GM18502 (cell line): ENCODE measurements at regions not wholly inside any gene's neighbourhood (a gene's known extent, or its start where the extent isn't known, plus 50 kb on each side); places are given as distances from the start of the nearest gene placed in this dataset.

Experiments
- ATAC-seq: cut with Tn5 transposase; IDR thresholded peaks from one replicate; pipeline ENCODE4 v1.9.1; 2021; ENCODE audit warnings: mild to moderate bottlenecking; ENCODE audit not compliant: unreplicated experiment, poor library complexity

DNA sequence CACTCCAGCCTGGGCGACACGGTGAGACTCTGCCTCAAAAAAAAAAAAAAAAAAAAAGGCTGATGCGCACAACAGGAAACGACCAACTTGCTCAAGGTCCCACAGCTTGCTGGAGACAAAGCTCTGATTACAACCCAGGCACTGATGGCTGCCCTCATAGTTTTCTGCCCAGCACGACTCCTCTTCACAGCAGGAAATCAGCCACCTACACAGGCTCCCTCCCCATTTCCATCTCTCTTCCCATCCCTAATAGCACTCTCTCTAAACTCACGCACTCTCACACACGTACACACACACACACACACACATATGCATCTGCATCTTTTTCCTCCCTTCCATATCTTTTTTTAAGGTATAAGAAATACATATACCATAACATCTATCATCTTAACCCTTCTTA, 153.5 kb upstream of the SOD1 start:
- ATAC-seq: no peak

DNA sequence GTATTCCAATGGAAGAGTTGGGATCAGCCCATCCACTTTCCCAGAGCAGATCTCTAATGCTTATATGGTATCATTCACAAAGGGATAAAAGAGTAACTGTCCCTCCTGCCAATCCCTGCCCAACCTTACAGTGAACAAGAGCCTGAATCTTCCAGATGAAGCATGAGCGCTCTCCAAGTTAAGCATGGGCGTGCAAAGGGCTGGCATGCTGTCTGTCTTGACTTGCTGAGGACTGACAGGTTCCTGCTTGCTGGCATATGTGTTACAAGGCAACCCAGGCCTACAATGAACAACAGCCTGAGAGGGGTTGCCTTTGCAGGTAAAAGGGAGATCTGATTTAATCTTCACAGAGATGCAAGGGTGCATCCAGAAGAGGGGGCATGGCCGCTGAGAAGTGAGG, 155.6 kb upstream of the SOD1 start:
- no peak for ATAC-seq

DNA sequence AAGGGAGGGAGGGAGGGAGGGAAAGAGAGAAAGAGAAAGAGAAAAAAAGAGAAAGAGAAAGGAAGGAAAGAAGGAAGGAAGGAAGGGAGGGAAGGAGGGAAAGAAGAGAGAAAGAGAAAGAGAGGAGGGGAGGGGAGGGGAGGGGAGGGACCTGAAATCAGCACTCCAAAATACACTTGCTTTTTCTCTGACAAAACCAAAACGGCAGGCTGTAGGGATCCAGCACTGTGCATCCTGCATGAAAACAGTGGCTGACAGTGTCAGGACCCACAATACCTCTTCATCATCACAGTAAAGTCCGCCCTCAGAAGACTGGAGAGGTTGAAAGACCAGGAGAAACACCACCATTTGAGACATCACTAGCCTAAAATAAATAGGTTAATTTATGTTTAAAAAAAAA, 156.0 kb upstream of the SOD1 start:
- ATAC-seq: no peak

DNA sequence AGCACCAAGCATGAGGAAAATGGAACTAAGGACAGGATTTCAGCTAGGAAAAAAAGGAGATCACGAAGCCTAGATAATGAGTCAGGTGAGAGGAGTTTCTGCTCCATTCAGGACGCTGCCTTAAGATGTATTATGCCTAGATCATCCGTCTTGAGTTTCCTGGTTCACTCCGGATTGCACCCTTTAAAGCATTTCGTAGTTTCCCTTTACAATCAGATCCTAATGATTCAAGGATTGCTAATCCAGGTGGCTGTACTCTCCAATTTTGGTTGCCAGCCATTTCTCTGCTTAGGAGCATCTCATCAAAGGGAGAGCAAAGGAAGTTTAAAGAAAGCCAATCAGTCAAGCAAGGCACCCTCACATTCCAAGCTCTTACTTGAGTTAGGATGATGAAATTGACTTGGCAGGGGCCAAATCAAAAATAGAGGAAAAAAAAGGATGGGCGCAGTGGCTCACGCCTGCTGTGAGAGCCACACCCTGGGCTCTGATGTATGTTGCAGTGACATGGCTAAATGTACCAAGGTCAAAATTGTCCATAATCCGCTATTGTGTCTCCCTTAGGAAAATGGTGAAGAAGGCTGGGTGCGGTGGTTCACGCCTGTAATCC, 156.9 kb upstream of the SOD1 start:
- ATAC-seq: no peak

DNA sequence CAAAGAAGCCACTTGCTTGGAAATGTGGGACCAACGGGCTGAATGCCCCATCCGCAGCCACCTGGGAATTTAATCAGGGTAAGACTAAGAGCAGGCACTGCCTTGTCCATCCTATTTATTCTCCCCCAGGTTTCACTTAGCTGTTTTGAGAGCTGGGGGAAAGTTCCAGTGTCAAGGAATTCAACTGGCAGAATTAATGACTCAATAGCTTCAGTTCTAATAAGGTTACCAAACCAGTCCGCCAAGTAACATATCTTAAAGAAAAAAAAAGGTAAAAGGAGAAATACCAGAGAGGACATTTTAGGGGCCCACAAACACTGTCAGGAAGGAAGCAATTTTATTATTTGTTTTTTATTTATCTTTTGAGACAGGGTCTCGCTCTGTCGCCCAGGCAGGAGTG, 157.6 kb upstream of the SOD1 start:
- no peak for ATAC-seq

DNA sequence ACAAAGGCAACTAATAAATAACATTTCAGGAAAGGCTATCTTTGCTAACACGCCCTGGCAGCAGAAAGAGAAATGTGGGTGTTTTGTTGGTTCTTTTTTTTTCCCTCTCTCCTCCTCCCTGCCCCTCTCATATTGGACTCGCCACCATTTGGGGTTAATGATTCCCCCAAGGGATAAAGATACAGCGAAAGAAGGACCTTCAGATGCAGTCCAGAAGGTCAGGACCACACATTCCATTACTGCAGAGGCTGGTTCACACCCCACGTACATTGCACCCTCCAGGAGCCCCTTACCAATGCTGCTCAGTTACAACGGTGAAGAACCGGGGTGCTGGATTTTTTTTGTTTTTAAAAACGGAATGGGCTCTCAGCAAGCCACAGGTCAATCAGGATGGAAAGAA, 156.9 kb upstream of the TIAM1 start:
- no peak for ATAC-seq

DNA sequence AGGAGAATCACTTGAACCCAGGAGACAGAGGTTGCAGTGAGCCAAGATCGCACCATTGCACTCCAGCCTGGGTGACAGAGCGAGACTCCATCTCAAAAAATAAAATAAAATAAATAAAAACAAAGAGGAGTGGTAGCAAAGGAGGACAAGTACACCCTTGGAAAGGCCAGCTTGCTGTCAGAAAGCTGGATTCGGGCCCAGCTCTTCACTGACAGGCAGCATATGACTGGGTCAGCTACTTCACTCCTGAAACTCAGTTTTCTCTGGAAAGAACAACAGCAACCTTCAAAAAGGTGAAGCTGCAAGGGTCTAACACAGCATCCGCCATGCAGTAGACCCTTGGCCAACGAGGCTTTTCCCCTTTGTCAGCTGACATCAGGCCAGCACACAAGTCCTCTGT, 156.0 kb upstream of the TIAM1 start:
- no peak for ATAC-seq

DNA sequence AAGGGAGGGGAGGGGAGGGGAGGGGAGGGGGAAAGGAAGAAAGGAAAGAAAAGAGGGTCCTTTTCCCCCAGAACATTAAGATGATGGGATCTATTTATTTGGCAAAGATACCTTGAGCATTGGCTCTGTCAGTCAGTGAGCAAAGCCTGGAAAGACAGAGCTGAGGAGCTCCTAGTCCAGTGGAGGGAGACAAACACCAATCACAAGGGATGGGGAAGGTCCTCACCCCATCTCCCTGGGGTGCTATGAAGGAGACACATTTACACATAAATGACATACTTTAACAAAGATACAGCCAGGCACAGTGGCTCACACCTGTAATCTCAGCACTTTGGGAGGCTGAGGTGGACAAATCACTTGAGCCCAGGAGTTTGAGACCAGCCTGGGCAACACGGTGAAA, 154.9 kb upstream of the TIAM1 start:
- no peak for ATAC-seq

DNA sequence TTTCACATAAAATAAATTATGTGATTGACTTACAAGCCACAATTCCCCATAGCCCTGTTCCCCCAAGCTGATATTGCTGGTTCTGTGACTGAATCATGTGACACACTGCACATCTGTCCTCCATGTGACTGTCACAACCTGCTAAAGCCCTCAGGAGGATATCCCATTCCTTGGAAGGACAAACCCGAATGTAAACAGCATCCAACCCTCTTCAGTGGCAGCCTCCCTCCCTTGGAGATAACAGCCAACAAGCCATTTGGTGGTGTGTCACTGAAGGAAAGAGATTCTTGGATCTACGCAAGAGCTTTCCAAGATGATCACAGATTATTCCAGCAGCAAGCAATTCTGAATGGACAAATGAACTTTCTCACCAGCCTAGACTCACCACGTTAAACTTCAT, 153.9 kb upstream of the TIAM1 start:
- no peak for ATAC-seq

DNA sequence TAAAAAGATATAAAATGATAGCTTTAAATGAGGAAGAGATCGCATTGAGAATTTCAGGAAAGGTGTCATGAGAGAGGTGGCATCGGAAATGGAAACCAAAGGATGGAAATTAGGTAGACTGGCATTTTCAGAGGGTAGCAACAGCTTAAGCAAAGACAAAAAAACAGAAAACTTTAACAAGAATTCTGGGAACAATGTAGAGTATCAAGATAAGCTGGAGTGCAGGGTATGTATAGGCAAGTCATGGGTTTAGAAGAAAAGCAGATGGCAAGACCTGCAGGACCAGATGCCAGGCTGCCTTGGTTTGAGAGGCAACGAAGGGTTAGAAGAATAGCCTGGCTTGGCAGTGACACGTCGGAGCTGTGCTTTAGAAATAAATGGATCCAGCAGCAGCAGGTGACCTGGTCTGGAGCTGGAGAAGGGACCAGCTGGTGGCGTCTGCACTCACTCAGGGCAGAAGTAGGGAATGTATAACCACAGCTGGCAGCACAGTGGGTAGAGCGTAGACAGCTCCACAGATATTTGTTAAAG, 149.4 kb upstream of the TIAM1 start:
- ATAC-seq: no peak

DNA sequence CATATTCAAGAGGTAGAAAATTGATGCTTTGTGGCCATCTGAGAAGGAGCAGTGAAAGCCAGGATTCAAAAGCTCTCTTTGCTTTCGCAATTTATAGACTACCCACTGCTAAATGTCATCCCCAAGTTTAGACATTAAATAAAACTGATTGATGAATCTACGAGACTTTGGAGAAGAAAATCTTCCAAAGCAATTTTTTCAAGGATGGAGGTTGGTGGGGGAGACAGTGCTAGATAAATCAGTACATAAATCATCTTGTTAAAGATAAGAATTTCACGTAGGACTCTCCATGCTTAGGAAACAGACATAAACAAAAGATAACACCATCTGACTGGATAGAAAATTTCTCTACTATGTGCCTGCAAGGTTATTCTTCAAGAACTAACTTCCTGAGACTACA, 147.6 kb upstream of the TIAM1 start:
- ATAC-seq: no peak

DNA sequence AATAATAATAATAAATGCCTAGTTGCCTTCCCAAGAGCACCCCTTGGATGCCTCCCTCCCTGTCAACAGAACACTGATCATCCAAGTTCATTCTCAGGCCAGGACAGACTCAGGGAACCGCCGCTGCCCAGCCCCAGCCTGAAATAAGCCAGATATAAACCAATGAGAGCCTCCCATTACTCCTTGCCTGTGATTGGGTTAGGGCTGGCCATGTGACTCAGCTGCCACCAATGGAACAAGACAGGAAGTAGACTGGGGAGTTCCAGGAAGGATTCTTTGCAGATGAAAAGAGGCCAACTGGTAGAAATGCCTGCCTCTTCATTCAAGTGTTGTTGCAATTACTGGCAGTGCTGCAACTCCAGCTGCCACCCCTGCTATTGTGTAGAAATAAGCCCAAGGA, 146.4 kb upstream of the TIAM1 start:
- no peak for ATAC-seq

DNA sequence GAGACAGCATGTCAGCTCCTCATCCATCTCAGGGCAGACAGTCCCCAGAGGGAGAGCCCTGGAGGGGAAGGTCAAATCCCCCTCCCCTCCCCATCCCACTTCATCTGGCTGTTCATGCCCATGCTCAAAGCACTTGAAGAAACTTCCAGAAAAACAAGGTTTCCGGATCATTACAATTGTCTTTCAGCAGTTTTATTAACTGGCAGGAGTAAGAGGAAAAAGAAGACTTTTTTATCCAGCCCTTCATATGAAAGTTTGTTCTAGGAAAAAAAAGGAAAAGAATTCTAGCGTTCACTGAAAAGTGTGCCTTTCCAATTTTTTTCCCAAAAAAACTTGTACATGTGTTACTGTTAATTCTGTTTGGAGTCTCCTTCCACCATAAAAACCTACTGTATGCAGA, 145.7 kb upstream of the TIAM1 start:
- ATAC-seq: no peak

DNA sequence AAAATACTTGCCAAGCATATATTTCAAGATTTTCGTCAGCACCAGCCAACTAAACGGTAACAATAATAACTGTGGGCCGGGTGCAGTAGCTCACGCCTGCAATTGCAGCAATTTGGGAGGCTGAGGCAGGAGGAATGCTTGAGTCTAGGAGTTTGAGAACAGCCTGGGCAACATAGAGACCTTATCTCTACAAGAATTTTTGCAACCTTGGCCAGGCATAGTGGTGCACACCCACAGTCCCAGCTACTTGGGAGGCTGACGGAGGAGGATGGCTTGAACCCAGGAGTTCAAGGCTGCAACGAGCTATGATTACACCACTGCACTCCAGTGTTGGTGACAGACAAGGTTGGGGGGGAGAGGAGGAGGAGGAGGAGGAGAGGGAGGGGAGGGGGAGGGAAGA, 145.0 kb upstream of the TIAM1 start:
- no peak for ATAC-seq

DNA sequence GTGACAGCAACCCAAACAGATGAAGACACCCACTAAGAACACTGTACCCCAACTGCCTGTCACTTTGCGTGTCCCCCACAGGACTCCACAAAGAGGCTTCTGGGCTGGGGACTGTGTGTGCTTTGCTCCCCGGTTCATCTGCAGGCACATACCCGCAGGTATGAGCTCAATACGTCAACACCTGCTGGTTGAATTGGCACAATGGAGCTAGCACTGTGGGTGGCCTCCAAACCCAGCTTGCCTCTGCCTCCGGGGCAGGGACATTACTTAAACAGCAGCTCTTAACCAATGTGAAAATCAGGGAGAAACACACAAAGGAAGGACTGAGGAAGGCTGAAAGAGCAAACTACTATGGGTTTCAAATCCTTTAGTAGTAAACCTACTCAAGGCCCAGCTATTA, 140.2 kb upstream of the TIAM1 start:
- no peak for ATAC-seq

DNA sequence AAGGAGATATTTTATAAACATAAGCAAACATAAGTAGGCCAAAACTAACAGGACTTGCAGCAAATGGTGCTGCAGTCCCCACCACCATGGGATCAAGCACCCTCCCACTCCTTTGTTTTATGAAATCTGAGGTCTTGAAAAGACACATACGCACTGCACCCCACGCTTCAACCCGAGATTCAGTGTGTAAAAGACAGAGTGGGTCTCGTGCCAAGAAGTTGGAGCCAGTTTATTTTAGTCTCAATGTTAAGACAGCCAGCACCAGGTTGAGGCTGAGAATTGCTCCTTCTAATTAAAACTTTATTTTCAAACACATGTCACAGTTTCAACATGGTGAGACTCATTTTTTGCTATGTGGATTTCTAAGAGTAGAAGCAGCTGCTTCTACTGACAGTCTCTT, 139.1 kb upstream of the TIAM1 start:
- no peak for ATAC-seq

DNA sequence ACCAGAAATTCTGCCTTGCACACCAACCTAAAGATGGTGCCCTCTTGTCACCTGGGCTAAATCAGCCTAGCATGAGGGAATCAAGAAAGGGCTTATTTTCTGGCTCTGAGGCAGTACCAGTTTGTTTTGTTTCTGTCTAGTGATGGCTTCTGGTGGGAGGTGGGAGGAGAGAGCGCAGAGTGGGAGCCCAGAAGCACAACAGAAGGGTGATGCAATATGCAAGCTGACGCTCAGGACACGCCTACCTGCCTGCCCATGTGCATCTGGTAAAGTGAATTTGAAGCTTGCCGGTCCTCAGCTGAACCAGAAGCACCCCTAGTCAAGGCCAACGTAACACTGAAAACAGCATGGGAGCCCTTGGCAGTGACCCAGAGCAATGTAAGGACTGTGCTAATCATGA, 138.4 kb upstream of the TIAM1 start:
- no peak for ATAC-seq

DNA sequence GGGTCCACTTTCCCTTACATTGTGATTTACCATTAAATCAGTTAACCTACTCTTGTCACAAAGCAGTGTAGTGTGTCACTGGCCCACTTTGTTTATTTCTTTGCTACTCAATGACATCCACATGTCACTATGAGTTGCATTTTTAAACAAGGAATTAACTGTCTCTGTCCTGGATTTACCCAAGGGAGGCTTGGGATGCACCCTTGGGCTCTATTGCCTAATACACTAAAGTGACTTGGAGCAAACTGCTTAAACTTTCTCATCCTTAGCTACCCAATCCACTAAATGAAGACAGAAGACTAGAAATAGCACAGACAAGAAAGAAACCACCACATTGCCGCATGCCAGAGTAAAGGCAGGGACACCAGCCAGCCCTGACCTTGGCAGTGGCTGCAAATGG, 136.2 kb upstream of the TIAM1 start:
- ATAC-seq: no peak

DNA sequence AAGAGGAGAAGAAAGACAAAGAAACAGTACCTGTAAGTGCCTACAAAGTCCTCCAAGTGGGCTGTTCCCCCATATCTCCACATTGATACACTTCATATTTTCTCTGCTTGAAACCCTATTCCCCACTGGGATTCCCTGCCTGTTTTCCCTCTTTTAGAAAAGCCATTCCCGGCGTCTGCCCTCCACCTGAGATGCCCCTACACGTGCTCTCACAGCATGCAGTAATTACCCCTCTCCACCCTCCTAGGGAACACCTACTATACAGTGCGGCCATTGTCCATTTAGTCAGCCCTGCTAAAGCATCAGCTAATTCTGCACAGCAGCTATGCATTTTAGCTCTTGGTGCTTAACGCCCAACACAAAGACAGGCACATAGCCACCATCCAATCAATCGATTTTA, 135.7 kb upstream of the TIAM1 start:
- ATAC-seq: no peak

DNA sequence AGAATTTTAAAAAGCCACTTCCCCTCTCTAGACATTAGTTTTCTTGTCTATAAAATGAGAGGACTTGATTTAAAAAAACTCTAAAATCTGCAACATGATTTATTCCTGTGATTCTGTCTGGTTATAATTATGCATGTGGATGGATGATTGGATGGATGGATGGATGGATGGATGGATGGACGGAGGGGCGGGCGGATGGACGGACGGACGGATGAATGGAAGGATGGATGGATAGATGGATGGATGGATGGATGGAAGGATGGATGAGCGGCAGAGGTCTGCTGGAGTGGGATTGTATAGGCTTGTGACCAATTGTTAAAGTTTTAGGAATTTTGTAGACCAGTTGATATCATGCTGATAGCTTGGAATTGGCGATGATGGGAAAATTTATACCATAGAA, 135.2 kb upstream of the TIAM1 start:
- no peak for ATAC-seq

DNA sequence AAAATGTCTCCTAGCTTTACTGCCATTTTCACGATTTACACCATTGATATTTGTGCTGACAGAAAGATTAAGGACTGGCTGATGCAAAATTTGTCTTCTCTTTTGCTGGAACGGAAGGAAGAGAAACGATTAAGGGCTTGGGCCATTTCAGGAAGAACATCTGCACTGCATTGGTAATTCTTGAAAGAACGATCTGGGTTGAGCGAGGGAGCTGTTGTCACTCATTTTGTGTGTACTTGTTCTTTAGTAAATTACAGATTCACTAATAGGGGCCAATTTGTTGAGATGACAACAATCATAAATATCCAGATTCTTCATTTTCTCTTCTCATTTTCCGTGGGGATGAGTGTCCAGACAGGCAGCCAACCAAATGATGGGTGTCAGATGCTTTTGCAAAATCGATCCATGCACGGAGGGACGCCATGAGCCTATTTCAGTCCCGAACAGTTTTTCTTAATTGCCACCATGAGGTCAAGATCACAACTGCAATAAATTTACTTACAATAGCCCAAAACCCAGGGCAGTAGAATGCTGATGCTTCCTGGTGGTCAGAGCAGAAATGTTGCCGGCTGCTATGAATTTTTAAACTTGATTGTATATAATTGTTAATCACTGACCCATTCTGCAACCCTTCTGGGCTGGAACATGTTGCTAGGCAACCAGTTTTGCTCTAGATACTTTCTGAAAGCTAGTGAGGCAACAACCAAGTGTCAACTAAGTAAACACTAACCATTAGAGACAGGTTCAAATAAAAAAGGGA, 132.4 kb upstream of the TIAM1 start:
- ATAC-seq: no peak

DNA sequence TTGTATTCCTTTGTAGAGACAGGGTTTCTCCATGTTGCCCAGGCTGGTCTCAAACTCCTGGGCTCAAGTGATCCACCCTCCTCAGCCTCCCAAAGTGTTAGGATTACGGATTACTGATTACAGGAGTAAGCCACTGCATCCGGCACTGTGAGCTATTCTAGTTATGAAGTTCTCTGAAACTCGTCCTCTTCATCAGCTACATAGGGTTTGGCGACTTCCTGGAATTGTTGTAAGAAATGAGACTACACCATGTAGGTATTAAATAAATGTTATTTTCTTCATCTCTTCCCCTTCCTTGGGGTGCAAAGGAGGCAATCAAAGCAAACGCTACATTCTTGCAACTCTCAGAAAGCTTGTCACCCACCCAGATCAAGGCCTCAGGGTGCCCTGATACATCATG, 131.2 kb upstream of the TIAM1 start:
- ATAC-seq: no peak
